Activated naive CD8-positive, alpha-beta T cell treated with anti-CD3 and anti-CD28 coated beads for 36 hours (primary cell): ENCODE measurements at regions not wholly inside any gene's neighbourhood (a gene's known extent, or its start where the extent isn't known, plus 50 kb on each side); places are given as distances from the start of the nearest gene placed in this dataset.

Experiments
- DNase-seq: peaks from one replicate; pipeline ENCODE4 v3.0.0; 2021
- H3K27ac Mint-ChIP-seq: one replicate; pipeline ENCODE4 v1.8.0; 2022; ENCODE audit warnings: mild to moderate bottlenecking, moderate library complexity, mixed read lengths
- H3K27me3 Mint-ChIP-seq: one replicate; pipeline ENCODE4 v1.8.0; 2022; ENCODE audit warnings: mild to moderate bottlenecking, mixed read lengths
- H3K36me3 Mint-ChIP-seq: one replicate; pipeline ENCODE4 v1.8.0; 2021; ENCODE audit warnings: mild to moderate bottlenecking, mixed read lengths
- H3K4me1 Mint-ChIP-seq: one replicate; pipeline ENCODE4 v1.8.0; 2021; ENCODE audit warnings: mixed read lengths
- H3K4me3 Mint-ChIP-seq: one replicate; pipeline ENCODE4 v1.8.0; 2022; ENCODE audit warnings: mild to moderate bottlenecking, moderate library complexity, mixed read lengths
- H3K9me3 Mint-ChIP-seq: one replicate; pipeline ENCODE4 v1.8.0; 2022; ENCODE audit warnings: mixed read lengths

DNA sequence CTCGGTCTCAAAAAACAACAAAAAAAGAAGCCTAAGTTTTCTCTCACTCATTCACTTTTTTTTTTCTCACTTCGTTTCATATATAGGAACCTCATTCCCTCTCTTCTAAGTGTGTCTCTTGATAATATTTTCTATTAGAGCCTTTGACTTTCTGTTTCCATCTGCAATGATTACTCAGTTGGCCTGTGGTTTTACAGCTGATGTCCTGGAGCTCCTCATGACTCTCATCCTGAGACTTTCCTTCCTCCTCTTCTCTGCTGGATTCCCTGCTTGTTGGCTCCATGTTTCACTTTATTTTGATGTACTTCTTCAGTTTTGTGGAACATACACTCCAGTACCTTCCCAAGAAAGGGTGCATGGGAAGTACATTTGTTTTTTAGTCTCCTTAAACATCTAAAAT lies 154.2 kb upstream of the GATA6 start:
- no peak for DNase-seq
- Mint-ChIP-seq H3K9me3 (peaks cover 11% of the 10 kb centered on the region), H3K4me3 (no peak overlapping the region), H3K27me3 (peaks cover 3% of the 10 kb centered on the region), H3K36me3 (no peaks in the 10 kb centered on the region), H3K27ac (no peak overlapping the region), H3K4me1 (no peaks in the 10 kb centered on the region)

DNA sequence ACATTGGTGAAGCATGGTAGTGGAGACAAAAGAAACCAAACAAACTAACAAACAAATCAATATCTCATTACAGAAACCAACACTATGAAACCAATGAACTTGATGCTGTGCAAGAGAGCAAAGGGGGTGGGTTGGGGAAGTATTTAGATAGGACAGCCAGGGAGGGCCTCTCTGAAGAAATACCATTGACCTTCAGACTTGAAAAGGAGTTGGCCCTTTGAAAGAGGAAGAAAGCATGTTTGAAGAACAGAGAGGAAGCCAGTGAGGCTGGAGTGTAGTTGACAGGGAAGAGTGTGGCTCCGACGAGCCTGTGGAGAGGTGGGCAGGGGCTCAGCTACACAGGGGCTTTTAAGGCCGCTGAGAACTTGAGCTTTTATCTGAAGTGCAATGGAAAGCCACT lies 151.0 kb upstream of the GATA6 start:
- peaks cover 3% of the 10 kb centered on the region for H3K27me3 Mint-ChIP-seq
- no peak for DNase-seq
- H3K36me3 Mint-ChIP-seq: no peaks in the 10 kb centered on the region
- no peak overlapping the region for H3K4me3 Mint-ChIP-seq
- H3K4me1 Mint-ChIP-seq: no peaks in the 10 kb centered on the region
- H3K9me3 Mint-ChIP-seq: peaks cover 6% of the 10 kb centered on the region
- H3K27ac Mint-ChIP-seq: no peak overlapping the region

DNA sequence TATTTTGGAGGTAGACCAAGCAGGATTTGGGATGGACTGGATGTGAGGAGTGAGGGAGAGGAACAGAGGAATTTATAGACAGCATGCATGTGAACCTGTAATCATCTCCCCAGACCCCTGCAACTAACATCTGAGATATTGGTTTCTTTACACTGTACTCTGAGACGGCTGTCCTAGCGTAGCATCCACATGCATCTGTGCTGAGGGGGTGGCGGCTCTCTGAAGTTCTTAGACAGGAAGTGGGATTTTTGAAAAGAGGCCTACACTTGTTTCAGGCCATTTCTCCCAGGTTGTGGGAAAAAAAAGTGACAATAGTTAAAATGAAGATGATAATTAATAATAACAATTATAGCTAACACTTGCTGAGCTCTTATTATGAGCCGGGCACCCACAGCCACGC lies 150.2 kb upstream of the GATA6 start:
- Mint-ChIP-seq H3K4me3 (no peak overlapping the region), H3K27me3 (no peaks in the 10 kb centered on the region), H3K4me1 (no peaks in the 10 kb centered on the region), H3K36me3 (no peaks in the 10 kb centered on the region), H3K27ac (no peak overlapping the region), H3K9me3 (peaks cover under 1% of the 10 kb centered on the region)
- no peak for DNase-seq

DNA sequence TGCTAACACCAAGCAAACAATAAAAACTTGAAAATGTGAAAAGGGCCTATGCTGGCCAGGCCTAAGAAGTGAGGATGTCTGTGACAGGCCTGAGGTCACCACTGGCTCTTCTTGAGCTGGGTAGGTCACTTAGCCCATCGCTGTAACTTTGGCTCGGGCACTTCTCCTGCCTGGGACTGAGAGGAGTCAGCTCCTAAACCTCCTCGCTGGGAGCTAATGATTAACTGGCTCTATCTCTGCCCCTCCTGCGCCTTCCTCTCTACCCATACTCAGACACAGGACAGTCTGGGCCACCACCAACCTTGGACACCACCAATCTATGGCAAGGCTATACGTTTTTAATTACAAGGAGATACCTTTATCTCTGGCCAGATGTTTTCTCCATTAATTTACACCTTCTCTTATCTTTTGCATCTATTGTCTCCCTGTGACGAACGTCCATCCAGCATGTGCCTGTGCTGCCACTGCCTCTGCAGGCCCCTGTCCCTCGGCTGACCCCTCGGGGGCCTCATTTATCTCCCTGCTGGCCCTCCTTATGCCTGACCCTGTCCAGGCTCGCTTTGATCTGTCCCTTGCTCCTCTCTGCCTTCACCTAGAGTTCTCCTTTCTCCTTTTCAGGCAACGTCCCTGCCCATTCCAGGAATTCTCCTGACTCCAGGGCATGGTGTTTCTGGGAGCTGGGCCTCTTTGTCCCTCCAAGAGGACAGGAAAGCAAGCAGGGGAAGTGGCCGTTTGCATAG lies 149.1 kb upstream of the GATA6 start:
- Mint-ChIP-seq H3K27ac (no peak overlapping the region), H3K36me3 (no peaks in the 10 kb centered on the region)

DNA sequence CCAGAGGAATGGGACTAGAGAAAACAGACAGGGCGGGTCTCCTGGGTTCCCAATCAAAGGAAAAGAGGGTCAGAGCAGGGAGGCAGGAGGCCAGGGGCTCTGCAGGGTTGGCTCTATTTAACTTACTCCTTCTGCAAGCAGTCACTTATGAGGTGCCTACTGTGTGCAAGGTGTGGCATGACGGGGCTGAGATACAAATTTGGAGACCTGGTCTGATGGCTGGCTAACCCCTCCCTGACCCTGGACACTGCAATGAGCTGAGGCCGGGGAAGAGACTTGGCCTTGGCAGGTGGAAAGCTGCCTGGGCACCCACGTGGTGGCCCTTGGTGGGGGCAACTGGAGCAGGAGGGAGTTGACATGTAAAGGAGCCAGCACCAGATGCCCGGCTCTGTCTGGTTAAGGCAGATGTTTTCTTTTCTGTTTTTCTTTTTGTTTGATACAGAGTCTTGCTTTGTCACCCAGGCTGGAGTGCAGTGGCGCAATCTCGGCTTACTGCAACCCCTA lies 148.5 kb upstream of the GATA6 start:
- Mint-ChIP-seq H3K36me3 (no peaks in the 10 kb centered on the region), H3K4me3 (no peak overlapping the region), H3K4me1 (no peaks in the 10 kb centered on the region)

More for the DNA sequence above, 149.1 kb upstream of the GATA6 start:
- Mint-ChIP-seq H3K4me1 (no peaks in the 10 kb centered on the region), H3K27me3 (no peaks in the 10 kb centered on the region), H3K9me3 (no peaks in the 10 kb centered on the region), H3K4me3 (no peak overlapping the region)
- DNase-seq: no peak

DNA sequence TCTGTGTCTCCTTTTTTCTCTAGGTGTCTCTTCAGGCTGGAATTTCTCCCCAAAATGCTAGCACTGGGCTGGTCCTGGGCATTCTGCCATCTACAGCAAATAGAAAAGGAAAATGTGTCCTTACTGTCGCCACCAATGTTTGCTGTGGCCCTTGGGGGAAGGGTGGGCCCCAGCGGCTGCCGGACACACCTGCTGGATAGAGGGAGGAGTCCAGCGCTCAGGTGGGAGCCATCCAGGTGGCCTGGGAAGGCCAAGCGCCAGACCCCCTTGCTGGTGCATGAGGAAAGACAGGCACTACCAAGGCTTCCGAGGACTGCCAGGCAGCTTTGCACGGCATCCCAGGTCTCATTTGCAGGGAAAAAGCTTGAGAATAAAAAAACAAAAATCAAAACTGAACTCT lies 147.7 kb upstream of the GATA6 start:
- Mint-ChIP-seq H3K9me3 (no peaks in the 10 kb centered on the region), H3K27me3 (no peaks in the 10 kb centered on the region), H3K27ac (no peak overlapping the region), H3K4me3 (no peak overlapping the region), H3K4me1 (no peaks in the 10 kb centered on the region), H3K36me3 (no peaks in the 10 kb centered on the region)
- no peak for DNase-seq

More for the DNA sequence above, 148.5 kb upstream of the GATA6 start:
- Mint-ChIP-seq H3K27me3 (no peaks in the 10 kb centered on the region), H3K9me3 (no peaks in the 10 kb centered on the region), H3K27ac (no peak overlapping the region)
- no peak for DNase-seq

DNA sequence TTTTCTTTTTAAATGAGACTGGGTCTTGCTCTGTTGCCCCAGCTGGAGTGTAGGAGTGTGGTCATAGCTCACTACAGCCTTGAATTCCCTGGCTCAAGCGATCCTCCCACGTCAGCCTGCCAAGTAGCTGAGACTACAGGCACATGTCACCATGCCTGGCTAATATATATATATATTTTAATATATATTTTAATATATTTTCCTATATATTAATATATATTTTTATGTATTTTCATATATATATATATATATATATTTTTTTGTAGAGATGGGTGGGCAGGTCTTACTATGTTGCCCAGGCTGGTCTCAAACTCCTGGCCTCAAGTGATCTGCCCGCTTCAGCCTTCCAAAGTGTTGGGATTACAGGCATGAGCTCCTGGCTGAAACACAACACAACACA lies 144.5 kb upstream of the GATA6 start:
- no peak for DNase-seq
- Mint-ChIP-seq H3K4me3 (no peak overlapping the region), H3K27ac (no peak overlapping the region), H3K9me3 (no peaks in the 10 kb centered on the region), H3K4me1 (no peaks in the 10 kb centered on the region), H3K27me3 (no peaks in the 10 kb centered on the region), H3K36me3 (no peaks in the 10 kb centered on the region)

DNA sequence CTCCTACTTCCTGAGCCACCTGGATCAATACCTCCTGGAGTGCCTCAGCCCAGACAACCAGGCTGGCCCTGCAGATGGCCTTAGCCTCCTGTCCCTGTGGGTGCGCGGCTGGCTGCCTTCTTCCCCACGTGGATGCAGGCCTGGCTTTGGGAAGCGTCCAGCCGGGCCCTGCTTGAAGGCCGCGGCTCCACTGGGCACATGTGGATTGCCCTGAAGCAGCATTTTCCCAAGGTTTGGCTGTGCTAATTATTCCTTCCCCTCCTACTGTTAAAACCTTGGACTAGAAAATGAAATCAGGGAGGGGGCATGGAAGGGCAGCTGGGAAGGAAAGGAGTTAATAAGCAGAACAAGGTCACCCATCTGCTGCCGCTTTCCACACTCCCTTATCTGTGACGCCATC lies 143.0 kb upstream of the GATA6 start:
- H3K4me3 Mint-ChIP-seq: no peak overlapping the region
- H3K4me1 Mint-ChIP-seq: no peaks in the 10 kb centered on the region
- no peaks in the 10 kb centered on the region for H3K27me3 Mint-ChIP-seq
- no peak for DNase-seq
- no peaks in the 10 kb centered on the region for H3K36me3 Mint-ChIP-seq
- no peak overlapping the region for H3K27ac Mint-ChIP-seq
- H3K9me3 Mint-ChIP-seq: no peaks in the 10 kb centered on the region

DNA sequence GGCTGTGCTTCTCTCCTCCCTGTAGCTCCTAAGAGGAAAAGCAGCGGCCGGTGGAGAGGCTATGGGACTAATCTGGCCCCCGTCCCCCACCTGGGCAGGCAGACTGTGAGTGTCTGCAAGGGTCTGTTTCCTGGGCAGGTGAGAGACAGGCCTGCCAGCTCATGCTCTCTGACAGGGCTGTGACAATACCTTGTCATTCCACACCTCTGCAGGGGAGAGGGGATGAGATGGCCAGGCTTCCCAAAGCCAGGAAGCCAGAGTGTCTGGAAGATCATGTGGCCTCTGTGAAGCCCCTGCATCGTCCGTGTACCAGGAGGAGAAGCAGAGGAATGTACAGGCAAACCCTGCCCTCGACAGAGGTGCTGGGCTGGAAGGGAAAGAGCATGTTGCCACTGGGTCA lies 142.5 kb upstream of the GATA6 start:
- no peaks in the 10 kb centered on the region for H3K9me3 Mint-ChIP-seq
- no peak overlapping the region for H3K27ac Mint-ChIP-seq
- H3K27me3 Mint-ChIP-seq: no peaks in the 10 kb centered on the region
- DNase-seq: no peak
- no peaks in the 10 kb centered on the region for H3K4me1 Mint-ChIP-seq
- no peaks in the 10 kb centered on the region for H3K36me3 Mint-ChIP-seq
- H3K4me3 Mint-ChIP-seq: no peak overlapping the region

DNA sequence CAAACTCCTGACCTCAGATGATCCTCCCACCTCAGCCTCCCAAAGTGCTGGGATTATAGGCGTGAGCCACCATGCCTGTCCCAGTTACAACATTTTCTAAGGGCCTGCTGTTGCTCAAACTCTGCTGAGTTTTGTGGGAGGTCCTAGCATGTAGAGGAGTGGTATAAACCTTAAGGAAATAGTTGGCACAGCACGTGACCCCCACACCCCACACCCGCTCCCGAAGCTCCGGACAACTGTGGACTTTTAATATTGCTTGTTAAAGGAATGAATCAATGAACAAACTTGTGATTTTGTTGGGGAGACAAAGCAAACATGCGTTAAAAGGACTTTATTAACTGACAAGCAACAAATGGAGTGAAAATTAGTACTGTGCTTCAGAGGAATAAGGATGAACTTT lies 137.8 kb upstream of the GATA6 start:
- DNase-seq: no peak
- no peaks in the 10 kb centered on the region for H3K27me3 Mint-ChIP-seq
- no peak overlapping the region for H3K4me3 Mint-ChIP-seq
- H3K4me1 Mint-ChIP-seq: no peaks in the 10 kb centered on the region
- H3K36me3 Mint-ChIP-seq: no peaks in the 10 kb centered on the region
- H3K9me3 Mint-ChIP-seq: no peaks in the 10 kb centered on the region
- H3K27ac Mint-ChIP-seq: no peak overlapping the region

DNA sequence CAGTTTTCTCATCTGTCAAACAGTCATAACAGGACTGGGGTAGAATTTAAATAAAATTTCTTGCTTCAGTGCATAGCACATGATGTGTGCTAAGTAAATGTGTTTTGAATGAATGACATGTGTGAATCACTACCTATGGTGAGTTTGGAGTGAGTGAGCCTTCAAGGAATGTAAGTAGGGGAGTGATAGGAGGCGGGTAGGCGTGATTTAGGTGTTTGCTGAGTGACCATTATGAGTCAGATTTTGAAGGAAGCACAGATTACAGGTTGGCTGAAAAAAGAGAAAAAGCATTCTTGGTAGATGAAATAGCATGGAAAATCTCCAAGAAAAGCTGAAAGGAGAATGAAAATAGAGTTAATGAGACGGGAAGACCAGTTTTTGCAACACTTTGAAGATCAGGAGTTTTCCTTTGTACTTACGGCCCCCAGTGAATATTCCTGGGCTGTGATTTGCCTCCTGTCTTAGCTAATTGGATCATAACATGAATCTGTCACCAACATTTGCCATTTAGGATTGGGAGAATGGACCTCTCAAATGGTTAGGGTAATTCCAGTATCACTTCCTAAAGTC lies 136.9 kb upstream of the GATA6 start:
- no peak for DNase-seq
- Mint-ChIP-seq H3K4me3 (no peak overlapping the region), H3K36me3 (no peaks in the 10 kb centered on the region), H3K27me3 (no peaks in the 10 kb centered on the region), H3K9me3 (no peaks in the 10 kb centered on the region), H3K27ac (no peak overlapping the region), H3K4me1 (no peaks in the 10 kb centered on the region)

DNA sequence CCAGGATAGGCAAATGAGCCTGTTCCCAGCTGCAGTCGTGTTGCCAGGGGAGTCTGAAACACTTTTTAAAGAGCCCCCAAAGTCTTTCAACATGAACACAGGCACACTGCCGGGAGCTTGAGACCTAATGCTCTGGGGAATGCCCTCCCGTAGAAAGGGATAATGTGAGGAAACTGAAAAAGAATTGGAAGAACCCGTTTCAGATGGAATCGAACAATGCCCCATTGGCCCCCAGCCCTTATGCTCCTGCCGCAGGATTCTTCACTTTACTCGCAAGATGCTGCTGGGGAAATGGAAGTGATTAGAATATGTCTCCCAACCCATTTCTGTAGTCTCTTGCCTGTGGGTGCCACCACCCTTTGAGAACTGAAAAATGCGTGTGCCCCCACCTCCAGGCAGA lies 136.3 kb upstream of the GATA6 start:
- H3K36me3 Mint-ChIP-seq: no peaks in the 10 kb centered on the region
- H3K4me3 Mint-ChIP-seq: no peak overlapping the region
- no peaks in the 10 kb centered on the region for H3K27me3 Mint-ChIP-seq
- H3K9me3 Mint-ChIP-seq: no peaks in the 10 kb centered on the region
- H3K27ac Mint-ChIP-seq: no peak overlapping the region
- H3K4me1 Mint-ChIP-seq: no peaks in the 10 kb centered on the region
- DNase-seq: no peak

DNA sequence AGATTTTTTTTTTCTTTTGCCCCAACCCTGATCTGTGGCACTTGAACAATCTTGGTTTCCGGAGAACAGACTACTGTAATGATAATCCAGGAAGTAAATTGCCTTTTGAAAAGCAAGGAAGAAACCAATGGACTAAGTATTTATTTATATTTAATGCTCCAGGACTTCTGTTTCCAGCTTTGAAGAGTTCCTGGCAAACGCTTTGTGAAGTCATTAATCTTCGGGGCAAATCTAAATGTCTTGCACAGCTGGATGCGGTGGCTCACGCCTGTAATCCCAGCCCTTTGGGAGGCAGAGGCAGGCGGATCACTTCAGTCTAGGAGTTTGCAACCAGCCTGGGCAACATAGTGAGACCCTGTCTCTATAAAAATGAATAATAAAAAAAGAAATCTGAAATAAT lies 135.1 kb upstream of the GATA6 start:
- Mint-ChIP-seq H3K36me3 (no peaks in the 10 kb centered on the region), H3K27me3 (no peaks in the 10 kb centered on the region), H3K4me3 (no peak overlapping the region), H3K9me3 (no peaks in the 10 kb centered on the region), H3K27ac (no peak overlapping the region), H3K4me1 (no peaks in the 10 kb centered on the region)
- DNase-seq: no peak

DNA sequence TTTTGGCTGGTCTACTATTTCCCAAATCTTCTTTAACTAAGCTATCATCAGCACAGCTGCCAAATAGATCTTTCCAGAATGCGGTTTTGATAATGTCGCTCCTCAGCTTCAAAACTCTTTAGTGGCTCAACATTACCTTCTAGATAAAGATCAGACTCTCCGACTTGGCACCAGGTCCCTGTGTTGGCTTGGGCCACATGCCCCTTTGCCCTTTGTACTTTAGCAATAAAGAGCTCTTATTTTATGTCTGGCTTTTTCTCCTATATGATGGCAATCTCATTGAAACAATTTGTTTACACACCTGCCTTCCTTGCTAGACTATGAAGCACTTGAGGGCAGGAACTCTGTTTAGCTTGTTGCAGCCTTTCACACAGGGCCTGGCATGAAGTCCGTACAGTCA lies 128.9 kb upstream of the GATA6 start:
- H3K27ac Mint-ChIP-seq: no peak overlapping the region
- H3K4me3 Mint-ChIP-seq: no peak overlapping the region
- no peaks in the 10 kb centered on the region for H3K9me3 Mint-ChIP-seq
- no peaks in the 10 kb centered on the region for H3K36me3 Mint-ChIP-seq
- DNase-seq: no peak
- no peaks in the 10 kb centered on the region for H3K27me3 Mint-ChIP-seq
- no peaks in the 10 kb centered on the region for H3K4me1 Mint-ChIP-seq

DNA sequence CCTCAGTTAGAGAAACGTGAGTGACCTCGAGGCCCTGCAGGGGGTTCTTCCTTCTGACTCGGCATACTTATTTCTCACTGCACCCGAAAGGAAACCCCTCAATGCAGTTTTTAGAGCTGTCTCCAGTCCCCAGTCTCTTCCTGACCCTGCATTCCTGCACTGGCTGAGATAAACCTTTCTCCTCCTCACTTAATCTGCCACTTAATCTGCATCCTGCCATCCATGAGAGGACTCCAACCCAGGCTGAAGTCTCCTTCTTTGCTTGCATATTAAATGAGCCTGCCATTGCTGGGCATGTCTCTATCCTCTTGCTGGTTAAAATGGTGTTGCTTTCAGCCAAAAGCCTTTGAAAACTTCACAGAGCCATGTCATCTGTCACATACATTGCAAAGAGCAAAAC lies 125.6 kb upstream of the GATA6 start:
- Mint-ChIP-seq H3K9me3 (no peaks in the 10 kb centered on the region), H3K27ac (no peak overlapping the region), H3K4me1 (no peaks in the 10 kb centered on the region), H3K27me3 (no peaks in the 10 kb centered on the region), H3K4me3 (no peak overlapping the region), H3K36me3 (no peaks in the 10 kb centered on the region)
- DNase-seq: no peak

DNA sequence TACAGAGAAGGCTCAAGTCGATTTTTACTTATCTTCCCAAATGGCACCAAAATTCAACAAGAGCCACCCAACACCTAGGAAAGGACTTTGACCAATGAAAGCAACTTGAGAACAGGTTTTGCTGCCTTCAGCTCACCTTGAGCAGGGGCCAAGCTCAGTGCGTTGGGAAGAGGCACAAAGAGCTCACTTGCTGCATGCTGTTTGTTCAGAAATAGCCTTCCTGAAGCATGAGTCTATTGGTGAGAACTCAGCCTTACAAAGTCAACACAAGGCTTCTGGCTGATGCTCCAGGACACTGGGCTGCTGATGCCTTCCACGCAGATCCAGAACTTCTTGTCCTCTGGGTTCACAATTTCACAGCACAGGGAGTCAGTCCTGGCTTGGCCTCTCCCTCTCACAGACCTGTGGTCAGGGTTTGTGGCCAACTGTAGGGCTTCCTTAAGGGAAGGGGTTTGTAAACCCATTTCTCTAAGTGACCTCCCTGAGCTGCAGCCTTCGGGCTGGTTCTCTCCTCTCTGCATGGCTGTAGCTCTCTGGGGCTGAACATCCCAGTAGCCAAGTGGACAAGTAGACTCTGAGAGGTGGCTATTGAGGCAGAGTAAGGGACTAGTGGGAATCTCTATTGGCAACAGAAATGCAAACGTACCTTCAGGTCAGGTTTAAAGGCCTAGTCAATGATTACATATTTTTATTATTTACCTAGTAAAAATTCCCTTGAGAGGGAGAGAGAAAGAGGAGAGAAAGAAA lies 124.7 kb upstream of the GATA6 start:
- no peak for DNase-seq
- H3K27ac Mint-ChIP-seq: no peak overlapping the region

More for the DNA sequence above, 124.7 kb upstream of the GATA6 start:
- Mint-ChIP-seq H3K4me1 (no peaks in the 10 kb centered on the region), H3K36me3 (no peaks in the 10 kb centered on the region), H3K9me3 (no peaks in the 10 kb centered on the region), H3K4me3 (no peak overlapping the region), H3K27me3 (no peaks in the 10 kb centered on the region)
